ENCODE measurements at regions not wholly inside any gene's neighbourhood (a gene's known extent, or its start where the extent isn't known, plus 50 kb on each side); places are given as distances from the start of the nearest gene placed in this dataset.

GRCh38 chr2:121862286-121862685 is 106.8 kb downstream of the TSN start:
- no peak for DNase-seq

DNA sequence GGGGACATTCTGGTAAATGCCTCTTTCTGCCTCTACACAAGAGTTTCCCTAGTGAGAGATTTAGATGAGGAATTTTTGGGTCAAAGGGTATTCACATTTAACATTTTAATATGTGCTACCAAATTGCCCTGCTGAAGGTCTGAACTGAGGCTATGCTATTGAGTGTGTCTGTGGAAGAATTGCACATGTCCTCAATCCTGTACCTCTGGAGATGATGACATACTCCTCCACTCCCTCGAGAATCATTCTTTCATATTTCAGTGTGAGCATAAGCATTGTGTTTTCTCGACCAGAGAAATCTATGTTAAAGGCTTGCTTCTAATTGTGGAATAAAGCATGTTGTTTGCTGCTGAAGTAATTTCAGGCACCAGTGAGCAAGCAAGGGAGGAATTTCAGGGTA is 110.5 kb downstream of the TSN start:
- DNase-seq = no peak

DNA sequence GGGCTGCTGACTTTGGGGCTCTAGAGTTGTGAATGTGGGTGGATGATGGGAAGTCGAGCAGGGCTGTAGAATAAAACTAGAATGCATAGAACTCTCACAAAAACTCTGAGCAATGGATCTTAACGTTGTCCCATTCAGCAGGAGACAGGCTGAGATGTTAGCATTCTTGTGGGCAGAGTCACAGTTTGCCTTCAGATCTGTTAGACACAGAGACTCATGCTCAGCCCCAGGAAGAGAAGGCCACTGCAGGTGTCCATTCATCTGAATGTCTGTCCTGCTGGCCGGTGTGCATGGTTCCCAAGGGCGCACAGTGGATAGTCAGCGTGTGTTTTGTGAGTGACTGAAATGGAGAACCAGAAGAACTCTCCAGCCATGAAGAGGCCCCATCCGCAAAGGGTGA is 111.3 kb downstream of the TSN start:
- no peak for DNase-seq

DNA sequence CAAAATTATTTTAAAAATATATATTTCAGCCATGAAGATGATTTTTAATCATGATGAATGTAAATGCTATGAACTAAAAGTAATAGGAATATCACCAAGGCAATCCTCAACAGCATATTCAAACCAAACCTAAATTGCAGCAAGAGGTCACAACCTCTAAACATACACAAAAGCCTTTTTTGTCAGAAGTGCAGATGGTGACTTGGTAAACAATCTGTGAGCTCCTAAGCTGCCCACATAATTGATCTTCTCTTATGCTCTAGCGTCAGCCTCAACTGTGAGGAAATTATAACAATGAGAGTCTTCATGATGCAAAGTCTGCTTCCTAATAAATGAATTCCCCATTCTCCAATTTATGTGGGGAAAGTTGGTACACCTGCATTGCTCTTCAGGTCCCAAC is 113.2 kb downstream of the TSN start:
- no peak for DNase-seq

- no peak for DNase-seq
Measured at GRCh38 chr2:121869363-121869762, 113.9 kb downstream of the TSN start.

DNA sequence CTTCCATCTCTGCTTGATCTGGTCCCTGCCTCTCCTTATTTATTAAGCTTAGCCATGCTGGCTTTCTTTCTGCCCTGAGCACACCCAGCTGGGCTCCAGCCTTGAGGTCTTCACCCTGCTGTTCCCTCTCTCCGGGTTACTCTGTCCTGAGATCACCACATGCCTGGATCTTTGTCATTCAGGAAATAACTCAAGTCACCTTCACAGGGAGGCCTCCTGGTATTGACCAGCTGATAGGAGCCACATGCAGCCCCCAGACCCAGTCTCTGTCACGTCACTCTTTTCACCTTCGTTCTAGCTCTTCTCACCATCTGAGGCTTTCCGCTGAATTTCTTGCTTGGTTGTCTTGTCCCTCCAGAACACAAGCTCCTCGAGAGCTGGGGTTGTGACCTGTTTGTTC is 114.4 kb downstream of the TSN start:
- DNase-seq = no peak

DNA sequence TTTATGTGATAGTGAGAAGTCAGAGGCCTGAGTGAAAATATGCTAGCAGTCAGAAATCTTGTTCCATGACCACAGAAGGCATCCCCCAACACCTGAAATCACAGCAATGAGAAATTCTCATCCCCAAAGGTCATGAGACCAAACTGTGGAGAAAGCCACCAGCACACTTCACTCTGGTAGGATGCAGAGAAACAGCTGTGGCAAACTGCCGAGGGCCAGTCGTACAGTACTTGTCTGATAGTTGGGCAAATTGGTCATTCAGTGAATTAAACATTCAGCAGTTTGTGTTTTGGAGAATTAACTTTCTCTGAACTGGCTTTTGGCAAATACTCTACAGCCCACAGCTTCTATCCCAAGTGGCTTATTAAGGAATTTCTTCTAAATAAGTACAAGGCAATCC is 117.2 kb downstream of the TSN start:
- no peak for DNase-seq

GRCh38 chr2:121873864-121874263 is 118.4 kb downstream of the TSN start:
- no peak for DNase-seq

DNA sequence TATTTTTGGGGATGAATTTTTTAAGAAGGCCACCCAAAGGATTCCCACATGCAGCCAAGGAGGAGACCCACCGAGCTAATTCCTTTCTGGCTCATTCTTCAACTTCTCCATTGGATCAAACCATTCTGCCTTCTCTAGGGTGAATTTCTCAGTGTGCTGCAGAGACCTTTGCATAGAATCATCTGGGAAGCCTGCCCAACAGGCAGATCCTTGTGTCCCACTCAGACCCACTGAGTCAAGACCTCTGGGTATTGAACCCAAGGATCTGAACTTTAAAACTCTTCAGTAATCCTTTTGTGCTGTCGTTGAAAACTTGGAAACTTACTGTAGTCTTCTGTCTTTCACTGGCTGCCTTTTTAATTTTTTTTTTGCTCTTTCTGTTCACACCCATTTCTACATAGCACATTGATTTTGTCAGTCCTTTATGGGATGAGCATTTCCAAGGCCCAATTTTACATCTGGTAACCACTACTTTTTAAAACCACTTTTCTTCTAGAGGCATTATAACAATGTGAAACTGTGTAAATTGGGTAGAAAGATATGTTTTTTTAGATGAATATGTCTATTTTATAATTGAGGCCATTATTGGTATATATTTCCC is 120.2 kb downstream of the TSN start:
- DNase-seq = no peak

- no peak for DNase-seq
Measured at GRCh38 chr2:121877366-121877765, 121.9 kb downstream of the TSN start.

DNA sequence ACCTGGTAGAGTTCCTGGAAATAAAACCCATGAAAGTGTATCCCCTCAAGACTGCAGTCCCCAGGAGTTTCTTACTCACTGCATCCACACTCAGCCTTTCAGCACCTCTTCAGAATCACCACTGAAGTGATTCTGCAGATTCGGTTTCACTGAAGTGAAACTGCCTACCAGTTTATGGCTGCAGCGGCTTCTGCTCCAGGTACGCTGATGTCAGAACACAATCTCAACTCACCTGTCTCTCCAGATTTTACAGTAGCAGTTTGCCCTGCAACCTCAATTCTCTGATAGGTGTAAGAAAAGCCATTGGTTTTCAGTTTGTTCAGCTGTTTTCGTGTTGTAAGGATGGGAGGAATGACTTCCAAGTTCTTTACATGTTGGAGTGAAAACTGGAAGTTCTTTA is 124.8 kb downstream of the TSN start:
- DNase-seq = no peak

DNA sequence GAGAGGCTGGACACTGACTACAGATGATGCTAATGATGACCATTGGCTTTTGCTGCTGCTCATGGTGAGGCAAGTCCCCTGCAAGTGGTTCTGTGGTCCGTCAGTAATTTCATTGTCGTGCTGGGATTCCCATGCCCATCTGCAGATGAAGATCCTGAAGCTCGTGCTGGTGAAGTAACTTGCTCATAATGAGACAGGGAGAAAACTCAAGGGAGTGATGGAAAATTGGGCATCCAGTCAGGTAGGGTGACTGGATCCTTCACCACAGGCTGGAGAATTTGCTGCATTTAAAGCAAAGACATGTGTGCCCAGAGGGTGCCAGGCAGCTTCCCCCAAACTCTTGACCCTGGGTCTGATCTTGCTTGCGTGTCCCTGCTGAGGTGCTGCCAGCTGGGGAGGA is 125.6 kb downstream of the TSN start:
- DNase-seq = no peak

DNA sequence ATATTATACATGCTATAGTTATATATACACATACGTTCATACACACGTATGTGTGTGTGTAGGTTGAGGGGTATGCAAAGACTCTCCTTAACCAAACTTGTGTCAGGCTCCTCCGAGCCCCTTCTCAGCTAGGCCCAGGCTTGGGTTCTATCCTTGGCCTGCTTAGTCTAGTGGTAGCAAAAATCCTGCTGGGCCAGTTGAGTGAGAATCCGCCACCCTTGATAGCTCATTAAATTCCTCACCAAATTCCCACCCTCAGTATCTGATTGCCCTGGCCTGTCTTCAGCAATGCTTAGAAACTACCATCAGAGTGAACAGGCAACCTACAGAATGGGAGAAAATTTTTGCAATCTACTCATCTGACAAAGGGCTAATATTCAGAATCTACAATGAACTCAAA is 126.5 kb downstream of the TSN start:
- DNase-seq = no peak

- no peak for DNase-seq
Measured at GRCh38 chr2:121884078-121884477, 128.6 kb downstream of the TSN start.

GRCh38 chr2:121884511-121884921 is 129.1 kb downstream of the TSN start:
- DNase-seq = no peak

GRCh38 chr2:121886059-121886458 is 130.6 kb downstream of the TSN start:
- DNase-seq = no peak

- no peak for DNase-seq
Measured at GRCh38 chr2:121887513-121888188, 132.2 kb downstream of the TSN start.

- DNase-seq = no peak
Measured at GRCh38 chr2:121888189-121888557, 132.7 kb downstream of the TSN start.

DNA sequence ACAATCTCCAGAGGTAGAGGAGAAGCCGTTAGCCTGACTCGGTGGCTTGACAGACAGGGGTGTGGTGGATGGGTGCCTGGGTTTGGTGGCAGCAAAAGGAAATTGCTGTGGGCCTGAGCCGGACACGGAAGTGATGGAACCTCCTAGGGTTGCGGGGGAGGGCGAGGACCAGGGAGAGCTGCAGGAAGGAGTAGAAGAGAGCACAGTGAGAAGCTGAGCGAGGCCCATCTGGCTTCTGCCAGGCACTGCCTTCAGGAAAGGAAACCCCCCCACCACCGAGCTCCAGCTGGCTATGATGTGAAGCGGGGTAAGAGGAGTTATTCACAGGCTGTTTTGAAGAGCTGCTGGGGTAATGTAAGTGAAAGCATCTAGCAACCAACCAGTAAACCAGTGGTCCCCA is 134.6 kb downstream of the TSN start:
- DNase-seq = no peak

DNA sequence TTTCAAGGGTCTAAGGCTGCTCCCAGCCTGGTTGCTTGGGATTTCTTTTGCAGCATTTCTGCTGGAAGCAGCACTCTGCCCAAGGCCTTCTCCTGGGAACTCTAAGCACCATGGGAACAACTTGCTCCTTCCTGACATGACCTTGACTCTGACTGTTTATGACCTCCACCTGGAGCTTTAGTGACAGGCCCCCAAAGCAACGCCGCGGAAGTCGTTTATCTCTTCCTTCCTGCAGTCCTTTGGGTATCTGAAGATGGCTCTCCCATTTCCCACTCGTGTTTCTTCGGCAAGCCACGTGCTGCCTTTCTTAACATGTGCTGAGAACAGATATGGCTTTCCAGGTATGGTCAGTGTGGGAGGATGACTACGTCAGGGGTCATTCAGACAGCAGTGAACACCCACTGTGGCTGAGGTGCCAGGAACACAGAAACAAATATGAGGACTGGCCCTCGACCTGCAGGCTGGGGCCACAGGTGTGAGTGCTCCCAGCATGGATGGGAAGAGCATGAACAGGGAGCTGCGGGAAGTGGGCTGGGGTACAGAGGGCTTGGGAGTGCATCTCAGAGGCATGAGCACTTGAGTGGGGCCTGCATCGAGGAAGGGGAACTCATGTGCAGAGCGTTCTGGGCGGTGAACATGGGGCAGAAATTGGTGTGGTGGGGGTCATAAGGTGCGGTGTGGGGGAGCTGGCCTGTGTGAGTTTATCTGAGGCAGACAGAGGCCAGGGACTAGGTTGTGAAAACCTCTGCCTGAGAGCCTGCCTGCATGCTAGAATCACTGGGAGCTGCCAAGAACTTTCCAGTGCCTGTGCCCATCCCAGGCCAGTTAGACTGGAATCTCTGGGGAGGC is 140.5 kb downstream of the TSN start:
- DNase-seq = no peak

GRCh38 chr2:121897335-121897970 is 142.0 kb downstream of the TSN start:
- no peak for DNase-seq

- no peak for DNase-seq
Measured at GRCh38 chr2:121898483-121898882, 143.0 kb downstream of the TSN start.

DNA sequence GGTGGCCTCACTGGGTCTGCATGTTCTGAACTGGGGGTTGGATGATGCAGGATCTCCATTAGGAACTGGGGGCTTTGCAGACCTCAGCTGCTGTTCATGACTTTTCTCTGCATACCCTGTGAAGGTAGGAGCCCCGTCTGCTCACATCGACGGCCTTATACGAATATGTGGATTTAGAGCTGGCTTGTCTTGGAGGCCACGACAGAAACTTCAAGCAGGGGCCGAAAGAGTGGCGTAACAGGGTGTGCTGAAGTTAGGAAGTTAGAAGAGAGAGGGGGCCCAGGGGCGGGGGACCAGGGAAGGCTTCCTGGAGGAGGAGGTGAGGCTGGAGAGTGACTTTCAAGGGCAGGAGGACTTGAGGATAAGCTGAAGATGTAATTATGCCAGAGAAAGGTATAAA is 144.9 kb downstream of the TSN start:
- no peak for DNase-seq

DNA sequence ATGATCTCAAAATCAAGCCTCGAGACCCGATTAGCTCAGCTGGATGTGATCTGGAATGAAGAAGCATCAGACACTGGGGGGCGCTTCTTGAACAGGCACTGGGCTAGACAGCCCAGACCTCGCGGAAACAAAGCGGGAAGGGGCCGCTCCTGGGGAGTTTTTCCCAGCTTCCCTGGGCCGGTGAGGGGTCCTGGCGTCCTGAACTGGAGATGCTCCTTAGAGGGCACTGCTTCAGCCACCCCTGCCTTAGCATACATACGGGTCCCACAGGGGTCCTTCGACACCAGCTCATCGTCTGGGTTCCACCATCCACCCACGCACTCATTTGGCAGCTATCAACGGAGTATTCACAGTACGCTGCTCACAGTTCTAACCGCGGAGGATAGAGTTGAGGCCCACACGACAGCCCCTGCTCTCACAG is 146.7 kb downstream of the TSN start:
- no peak for DNase-seq
